ENCODE measurements at regions not wholly inside any gene's neighbourhood (a gene's known extent, or its start where the extent isn't known, plus 50 kb on each side); places are given as distances from the start of the nearest gene placed in this dataset.

DNA sequence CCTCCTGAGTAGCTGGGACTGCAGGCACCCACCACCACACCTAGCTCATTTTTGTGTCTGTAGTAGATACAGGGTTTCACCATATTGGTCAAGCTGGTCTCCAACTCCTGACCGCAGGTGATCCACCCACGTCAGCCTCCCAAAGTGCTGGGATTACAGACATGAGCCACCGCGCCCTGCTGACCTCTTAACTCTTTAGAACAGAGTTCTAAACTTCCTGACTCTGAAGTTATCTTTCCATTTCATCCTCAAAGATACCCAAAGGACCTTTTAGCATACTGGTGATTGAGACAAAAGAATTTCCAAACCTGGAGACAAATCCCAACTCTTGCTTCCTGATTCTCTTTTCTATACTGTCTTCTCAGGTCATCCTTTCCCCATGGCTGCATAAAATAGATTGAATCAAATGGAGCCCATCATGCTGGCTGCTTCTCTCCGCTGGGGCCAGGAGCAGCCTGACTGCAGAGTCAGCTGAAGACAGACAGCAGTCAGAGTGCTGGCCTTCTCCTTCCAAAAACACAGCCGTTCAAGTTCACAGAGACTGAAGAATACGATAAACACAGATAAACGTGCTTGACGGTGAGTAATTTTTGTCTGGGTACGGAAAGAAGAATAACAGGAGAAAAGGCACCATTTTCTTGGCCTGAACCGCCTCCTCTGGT lies 76.5 kb upstream of the ATF7IP2 start:
- 49% methylated on average over 11 of the region's 11 CpGs for WGBS (ENCODE audit: low lambda C conversion rate)
- no peak overlapping the region for H3K4me3 ChIP-seq (ENCODE audit: low read depth in 2 of 2, low read length in 1 of 2)
- no peak overlapping the region for H3K9ac ChIP-seq
- H3K27me3 ChIP-seq (ENCODE audit: insufficient read depth) = no peaks in the 10 kb centered on the region
- H2AFZ ChIP-seq (ENCODE audit: low read depth) = no peak overlapping the region
- H4K20me1 ChIP-seq (ENCODE audit: insufficient read depth) = no peaks in the 10 kb centered on the region
- DNase-seq = no peak
- no peak overlapping the region for H3K27ac ChIP-seq (ENCODE audit: low read depth in 2 of 2, low read length in 1 of 2)
- no peaks in the 10 kb centered on the region for H3F3A ChIP-seq (replicated peaks; ENCODE audit: insufficient read depth)
- POLR2A ChIA-PET = no interaction called here
- TF ChIP-seq TAF1 (IDR thresholded peaks at IDR 0.05; ENCODE audit: borderline replicate concordance, low read depth, low read length) (no peak), ZBTB33 (IDR thresholded peaks at IDR 0.05; ENCODE audit: borderline replicate concordance, low read depth) (no peak), ELF1 (IDR thresholded peaks at IDR 0.05) (no peak), NFIC (IDR thresholded peaks at IDR 0.05; ENCODE audit: borderline replicate concordance) (no peak), TCF12 (IDR thresholded peaks at IDR 0.05) (no peak), RFX5 (IDR thresholded peaks at IDR 0.05; ENCODE audit: low read length) (no peak), MEF2A (IDR thresholded peaks at IDR 0.05; ENCODE audit: borderline replicate concordance, low read depth) (no peak), RAD21 (IDR thresholded peaks at IDR 0.05; ENCODE audit: low read length) (no peak), EZH2phosphoT487 (IDR thresholded peaks at IDR 0.05; ENCODE audit: borderline replicate concordance, low read depth) (no peak), RCOR1 (IDR thresholded peaks at IDR 0.05; ENCODE audit: low read length) (no peak), CHD2 (IDR thresholded peaks at IDR 0.05; ENCODE audit: low read length, partially characterized antibody) (no peak), MXI1 (IDR thresholded peaks at IDR 0.05; ENCODE audit: low read depth, low read length) (no peak), YY1 (IDR thresholded peaks at IDR 0.05; ENCODE audit: low read depth) (no peak), RXRA (IDR thresholded peaks at IDR 0.05; ENCODE audit: borderline replicate concordance, low read depth) (no peak), USF1 (IDR thresholded peaks at IDR 0.05; ENCODE audit: borderline replicate concordance, low read depth) (no peak), EP300 (IDR thresholded peaks at IDR 0.05; ENCODE audit: borderline replicate concordance in 1 of 2, low read depth in 1 of 2, low read length in 1 of 2) (no peak), FOSL2 (IDR thresholded peaks at IDR 0.05; ENCODE audit: borderline replicate concordance, low read depth) (no peak)
- TF ChIP-seq, protein P1, sequence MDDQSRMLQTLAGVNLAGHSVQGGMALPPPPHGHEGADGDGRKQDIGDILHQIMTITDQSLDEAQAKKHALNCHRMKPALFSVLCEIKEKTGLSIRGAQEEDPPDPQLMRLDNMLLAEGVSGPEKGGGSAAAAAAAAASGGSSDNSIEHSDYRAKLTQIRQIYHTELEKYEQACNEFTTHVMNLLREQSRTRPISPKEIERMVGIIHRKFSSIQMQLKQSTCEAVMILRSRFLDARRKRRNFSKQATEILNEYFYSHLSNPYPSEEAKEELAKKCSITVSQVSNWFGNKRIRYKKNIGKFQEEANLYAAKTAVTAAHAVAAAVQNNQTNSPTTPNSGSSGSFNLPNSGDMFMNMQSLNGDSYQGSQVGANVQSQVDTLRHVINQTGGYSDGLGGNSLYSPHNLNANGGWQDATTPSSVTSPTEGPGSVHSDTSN (IDR thresholded peaks at IDR 0.05) = no peak
- TF ChIP-seq, protein P2, sequence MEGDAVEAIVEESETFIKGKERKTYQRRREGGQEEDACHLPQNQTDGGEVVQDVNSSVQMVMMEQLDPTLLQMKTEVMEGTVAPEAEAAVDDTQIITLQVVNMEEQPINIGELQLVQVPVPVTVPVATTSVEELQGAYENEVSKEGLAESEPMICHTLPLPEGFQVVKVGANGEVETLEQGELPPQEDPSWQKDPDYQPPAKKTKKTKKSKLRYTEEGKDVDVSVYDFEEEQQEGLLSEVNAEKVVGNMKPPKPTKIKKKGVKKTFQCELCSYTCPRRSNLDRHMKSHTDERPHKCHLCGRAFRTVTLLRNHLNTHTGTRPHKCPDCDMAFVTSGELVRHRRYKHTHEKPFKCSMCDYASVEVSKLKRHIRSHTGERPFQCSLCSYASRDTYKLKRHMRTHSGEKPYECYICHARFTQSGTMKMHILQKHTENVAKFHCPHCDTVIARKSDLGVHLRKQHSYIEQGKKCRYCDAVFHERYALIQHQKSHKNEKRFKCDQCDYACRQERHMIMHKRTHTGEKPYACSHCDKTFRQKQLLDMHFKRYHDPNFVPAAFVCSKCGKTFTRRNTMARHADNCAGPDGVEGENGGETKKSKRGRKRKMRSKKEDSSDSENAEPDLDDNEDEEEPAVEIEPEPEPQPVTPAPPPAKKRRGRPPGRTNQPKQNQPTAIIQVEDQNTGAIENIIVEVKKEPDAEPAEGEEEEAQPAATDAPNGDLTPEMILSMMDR (IDR thresholded peaks at IDR 0.05) = no peak
- CTCF ChIA-PET = interaction anchor here (1.2 kb wide), 1 partner anchor 202 kb away, joined by 3 read pairs; no protein-coding TSS in a partner anchor
- H3K4me1 ChIP-seq (ENCODE audit: control insufficient read depth in 1 of 2, insufficient read depth in 2 of 2, low read depth in 1 of 2, low read length in 1 of 2) = no peaks in the 10 kb centered on the region
- no peaks in the 10 kb centered on the region for H3K9me3 ChIP-seq
- H3K36me3 ChIP-seq (replicated peaks in 1 of 2; ENCODE audit: control insufficient read depth in 1 of 2, insufficient read depth in 2 of 2, low read length in 1 of 2) = no peaks in the 10 kb centered on the region
- no peaks in the 10 kb centered on the region for H3K79me2 ChIP-seq (ENCODE audit: insufficient read depth)
- no peaks in the 10 kb centered on the region for H3K9me2 ChIP-seq
- H3K4me2 ChIP-seq = no peak overlapping the region
